ENCODE measurements at regions not wholly inside any gene's neighbourhood (a gene's known extent, or its start where the extent isn't known, plus 50 kb on each side); places are given as distances from the start of the nearest gene placed in this dataset.
"Not testable (repeated sequence)": the region's sequence is repeated elsewhere in the genome, so short reads cannot be mapped to it uniquely, and the experiment has no call there.

GRCh38 chr16:21368973-21369942 is 91.2 kb upstream of the CRYM start:
- DNase-seq (ENCODE audit: low read depth, low spot score); POLR2A ChIA-PET; CTCF ChIA-PET; H3K4me3 ChIP-seq (ENCODE audit: low read depth, low read length): not testable (repeated sequence)

- H3K4me3 ChIP-seq (ENCODE audit: low read depth, low read length); CTCF ChIA-PET; POLR2A ChIA-PET; DNase-seq (ENCODE audit: low read depth, low spot score): not testable (repeated sequence)
Measured at GRCh38 chr16:21367733-21368421, 89.8 kb upstream of the CRYM start.

GRCh38 chr16:21366998-21367397 is 88.9 kb upstream of the CRYM start:
- CTCF ChIA-PET; POLR2A ChIA-PET; H3K4me3 ChIP-seq (ENCODE audit: low read depth, low read length); DNase-seq (ENCODE audit: low read depth, low spot score): not testable (repeated sequence)

- DNase-seq (ENCODE audit: low read depth, low spot score); H3K4me3 ChIP-seq (ENCODE audit: low read depth, low read length); POLR2A ChIA-PET; CTCF ChIA-PET: not testable (repeated sequence)
Measured at GRCh38 chr16:21365541-21365940, 87.5 kb upstream of the CRYM start.

- H3K4me3 ChIP-seq (ENCODE audit: low read depth, low read length); POLR2A ChIA-PET; CTCF ChIA-PET: not testable (repeated sequence)
- peak; percentile 17 for DNase-seq (ENCODE audit: low read depth, low spot score)
Measured at GRCh38 chr16:21363550-21364223, 85.6 kb upstream of the CRYM start.

GRCh38 chr16:21361612-21362227 is 83.6 kb upstream of the CRYM start:
- DNase-seq (ENCODE audit: low read depth, low spot score); CTCF ChIA-PET; H3K4me3 ChIP-seq (ENCODE audit: low read depth, low read length); POLR2A ChIA-PET: not testable (repeated sequence)

GRCh38 chr16:21361045-21361444 is 83.0 kb upstream of the CRYM start:
- H3K4me3 ChIP-seq (ENCODE audit: low read depth, low read length); POLR2A ChIA-PET; CTCF ChIA-PET; DNase-seq (ENCODE audit: low read depth, low spot score): not testable (repeated sequence)

GRCh38 chr16:21359513-21359912 is 81.4 kb upstream of the CRYM start:
- DNase-seq (ENCODE audit: low read depth, low spot score); POLR2A ChIA-PET; CTCF ChIA-PET; H3K4me3 ChIP-seq (ENCODE audit: low read depth, low read length): not testable (repeated sequence)

- H3K4me3 ChIP-seq (ENCODE audit: low read depth, low read length); CTCF ChIA-PET; DNase-seq (ENCODE audit: low read depth, low spot score); POLR2A ChIA-PET: not testable (repeated sequence)
Measured at GRCh38 chr16:21358261-21358795, 80.2 kb upstream of the CRYM start.

GRCh38 chr16:21356308-21356707 is 78.2 kb upstream of the CRYM start:
- POLR2A ChIA-PET; CTCF ChIA-PET; DNase-seq (ENCODE audit: low read depth, low spot score); H3K4me3 ChIP-seq (ENCODE audit: low read depth, low read length): not testable (repeated sequence)

- H3K4me3 ChIP-seq (ENCODE audit: low read depth, low read length); POLR2A ChIA-PET; CTCF ChIA-PET; DNase-seq (ENCODE audit: low read depth, low spot score): not testable (repeated sequence)
Measured at GRCh38 chr16:21351433-21351832, 73.3 kb upstream of the CRYM start.

- H3K4me3 ChIP-seq (ENCODE audit: low read depth, low read length); CTCF ChIA-PET; POLR2A ChIA-PET; DNase-seq (ENCODE audit: low read depth, low spot score): not testable (repeated sequence)
Measured at GRCh38 chr16:21350851-21351250, 72.8 kb upstream of the CRYM start.

GRCh38 chr16:21349336-21349735 is 71.2 kb upstream of the CRYM start:
- DNase-seq (ENCODE audit: low read depth, low spot score); POLR2A ChIA-PET; H3K4me3 ChIP-seq (ENCODE audit: low read depth, low read length); CTCF ChIA-PET: not testable (repeated sequence)

GRCh38 chr16:21348815-21349214 is 70.7 kb upstream of the CRYM start:
- CTCF ChIA-PET; DNase-seq (ENCODE audit: low read depth, low spot score); POLR2A ChIA-PET; H3K4me3 ChIP-seq (ENCODE audit: low read depth, low read length): not testable (repeated sequence)

- CTCF ChIA-PET; DNase-seq (ENCODE audit: low read depth, low spot score); POLR2A ChIA-PET; H3K4me3 ChIP-seq (ENCODE audit: low read depth, low read length): not testable (repeated sequence)
Measured at GRCh38 chr16:21347538-21347937, 69.4 kb upstream of the CRYM start.

- H3K4me3 ChIP-seq (ENCODE audit: low read depth, low read length); CTCF ChIA-PET; DNase-seq (ENCODE audit: low read depth, low spot score); POLR2A ChIA-PET: not testable (repeated sequence)
Measured at GRCh38 chr16:21346756-21347491, 68.8 kb upstream of the CRYM start.
